GM12874 (cell line): ENCODE measurements at regions not wholly inside any gene's neighbourhood (a gene's known extent, or its start where the extent isn't known, plus 50 kb on each side); places are given as distances from the start of the nearest gene placed in this dataset.

Experiments
- CTCF ChIP-seq: IDR thresholded peaks from 2 replicates; pipeline ENCODE4 v1.5.1; 2011; ENCODE audit warnings: low read depth, mild to moderate bottlenecking, control low read depth, low read length, moderate library complexity; ENCODE audit not compliant: insufficient read depth

GRCh38 chr1:219337588-219337987, 163.9 kb downstream of the LYPLAL1 start:
- TF ChIP-seq CTCF: no peak

DNA sequence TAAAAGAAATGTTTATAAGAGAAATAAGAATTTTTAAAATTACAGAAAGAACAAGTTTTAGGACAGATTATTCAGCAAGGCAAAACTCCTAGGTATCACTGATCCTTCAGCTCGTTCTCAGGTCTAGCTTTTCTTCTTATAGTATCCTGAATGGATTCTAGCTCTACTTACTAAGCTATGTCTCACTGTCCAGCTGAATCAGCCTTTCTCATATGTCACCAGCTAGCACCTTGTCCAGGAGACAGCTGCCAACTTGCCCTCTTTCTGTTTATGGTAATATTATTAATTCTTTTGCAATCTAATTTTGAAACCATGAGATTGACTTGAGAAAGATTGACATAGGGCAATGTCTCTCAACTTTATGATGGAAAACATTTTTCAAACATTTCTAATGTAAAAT, 159.9 kb downstream of the LYPLAL1 start:
- no peak for TF ChIP-seq CTCF

DNA sequence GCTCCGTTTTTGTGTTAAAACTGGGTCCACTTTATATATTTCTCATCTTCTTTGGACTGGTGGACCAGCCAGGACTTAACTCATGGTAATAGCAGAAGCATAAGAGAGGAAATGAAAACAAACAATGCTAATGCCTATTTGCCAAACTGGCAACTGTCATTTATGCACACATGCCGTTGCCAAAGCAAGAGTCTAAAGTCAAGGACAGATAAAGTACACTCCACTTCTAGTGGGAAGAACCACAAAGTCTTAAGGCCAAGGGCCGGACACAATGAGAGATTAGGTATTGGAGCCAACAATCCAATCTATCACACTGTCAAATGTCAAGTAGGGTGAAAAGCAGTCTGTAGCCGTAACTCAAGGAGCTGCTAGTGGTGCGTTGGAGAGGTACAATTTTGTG, 157.7 kb downstream of the LYPLAL1 start:
- no peak for TF ChIP-seq CTCF

DNA sequence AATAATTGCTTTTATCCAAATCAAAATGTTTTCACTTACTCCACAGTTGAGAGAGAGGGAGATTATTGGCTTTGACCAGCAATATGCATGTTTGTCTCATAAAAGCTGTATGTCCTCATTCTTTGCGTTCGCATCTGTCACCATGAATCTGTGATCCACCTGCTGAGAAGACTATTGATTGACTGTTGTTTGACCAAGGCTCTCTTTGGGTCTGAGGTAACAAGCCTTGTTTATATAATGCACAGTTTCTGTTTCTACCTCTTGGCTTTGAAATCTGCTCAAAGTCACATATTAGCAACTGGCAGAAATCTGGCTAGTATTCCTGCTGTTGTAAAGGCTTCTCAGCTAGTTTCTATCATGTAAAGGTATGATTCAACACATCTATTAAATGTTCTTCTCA, 157.0 kb downstream of the LYPLAL1 start:
- no peak for TF ChIP-seq CTCF

GRCh38 chr1:219330001-219330400, 156.3 kb downstream of the LYPLAL1 start:
- TF ChIP-seq CTCF: no peak

DNA sequence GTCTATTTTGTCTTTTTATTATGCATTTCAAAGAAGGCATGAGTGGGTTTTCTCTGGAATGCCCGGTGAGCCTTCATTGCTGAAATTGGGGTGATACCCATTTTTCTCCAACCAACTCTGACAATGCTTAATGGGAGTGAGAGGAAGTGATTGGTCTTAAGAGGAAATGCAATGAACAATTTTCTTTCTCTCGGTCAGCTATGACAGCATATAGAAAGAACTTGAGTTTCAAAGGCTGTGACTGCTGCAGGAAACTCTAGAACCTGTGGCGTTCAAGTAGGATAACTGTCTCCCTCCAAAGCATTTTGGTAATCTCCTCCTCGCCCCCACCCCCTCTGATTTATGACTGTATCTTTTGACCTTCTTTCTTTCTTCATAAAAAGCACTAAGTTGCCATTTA, 155.9 kb downstream of the LYPLAL1 start:
- TF ChIP-seq CTCF: no peak

- no peak for TF ChIP-seq CTCF
These were observed 153.2 kb downstream of the LYPLAL1 start for GRCh38 chr1:219326843-219327242.

GRCh38 chr1:219325368-219325742, 151.7 kb downstream of the LYPLAL1 start:
- TF ChIP-seq CTCF: no peak
